H9 (cell line): ENCODE measurements at regions not wholly inside any gene's neighbourhood (a gene's known extent, or its start where the extent isn't known, plus 50 kb on each side); places are given as distances from the start of the nearest gene placed in this dataset.

Experiments
- DNase-seq: peaks from one replicate; pipeline ENCODE4 v3.0.0-alpha.2; 2017
- H2AFZ ChIP-seq: one replicate; pipeline ENCODE4 v1.6.1; 2013; ENCODE audit warnings: mild to moderate bottlenecking, low read length, control low read depth, moderate library complexity
- H2AK5ac ChIP-seq: 2 replicates; pipeline ENCODE4 v1.6.1; 2013; ENCODE audit warnings: low read length, control low read depth, mixed read lengths; ENCODE audit not compliant: insufficient read length
- H2BK120ac ChIP-seq: one replicate; pipeline ENCODE4 v1.6.1; 2013; ENCODE audit warnings: low read depth, mild to moderate bottlenecking, low read length, control low read depth, inconsistent platforms; ENCODE audit not compliant: poor library complexity, severe bottlenecking
- H2BK12ac ChIP-seq: 2 replicates; pipeline ENCODE4 v1.6.1; 2013; ENCODE audit warnings: low read length, control low read depth, mixed read lengths, low read depth; ENCODE audit not compliant: insufficient read length
- H2BK15ac ChIP-seq: 2 replicates; pipeline ENCODE4 v1.6.1; 2013; ENCODE audit warnings: low read depth, low read length, control low read depth
- H2BK20ac ChIP-seq: one replicate; pipeline ENCODE4 v1.6.1; 2013; ENCODE audit warnings: low read depth, mild to moderate bottlenecking, low read length, control low read depth, inconsistent platforms; ENCODE audit not compliant: poor library complexity, severe bottlenecking
- H2BK5ac ChIP-seq: 2 replicates; pipeline ENCODE4 v1.6.1; 2013; ENCODE audit warnings: low read length, control low read depth, mixed read lengths; ENCODE audit not compliant: insufficient read length
- H3K14ac ChIP-seq: 2 replicates; pipeline ENCODE4 v1.6.1; 2013; ENCODE audit warnings: low read length, control low read depth; ENCODE audit not compliant: insufficient read depth
- H3K18ac ChIP-seq: 2 replicates; pipeline ENCODE4 v1.6.1; 2013; ENCODE audit warnings: low read depth, mild to moderate bottlenecking, mixed read lengths, low read length, control low read depth; ENCODE audit not compliant: insufficient read length
- H3K23ac ChIP-seq: 2 replicates; pipeline ENCODE4 v1.6.1; 2013; ENCODE audit warnings: low read length, control low read depth, mixed read lengths, low read depth; ENCODE audit not compliant: insufficient read length
- H3K23me2 ChIP-seq: 2 replicates; pipeline ENCODE4 v1.6.1; 2013; ENCODE audit warnings: low read depth, mild to moderate bottlenecking, mixed read lengths, low read length, control low read depth; ENCODE audit not compliant: insufficient read length, poor library complexity, severe bottlenecking
- H3K27ac ChIP-seq: 2 replicates; pipeline ENCODE4 v1.5.1; 2013; ENCODE audit warnings: low read length, control low read depth, mixed read lengths, low read depth; ENCODE audit not compliant: insufficient read length
- H3K27me3 ChIP-seq: 2 replicates; pipeline ENCODE4 v1.6.1; 2013; ENCODE audit warnings: low read length, control low read depth, inconsistent platforms; ENCODE audit not compliant: insufficient read depth
- H3K4ac ChIP-seq: 2 replicates; pipeline ENCODE4 v1.6.1; 2013; ENCODE audit warnings: low read depth, mild to moderate bottlenecking, control low read depth, inconsistent platforms, low read length, moderate library complexity
- H3K4me1 ChIP-seq: 2 replicates; pipeline ENCODE4 v1.6.1; 2013; ENCODE audit warnings: low read length, control low read depth, inconsistent platforms; ENCODE audit not compliant: insufficient read depth
- H3K4me2 ChIP-seq: 2 replicates; pipeline ENCODE4 v1.6.1; 2013; ENCODE audit warnings: low read length, control low read depth, mixed read lengths; ENCODE audit not compliant: insufficient read length, insufficient read depth
- H3K56ac ChIP-seq: 2 replicates; pipeline ENCODE4 v1.6.1; 2013; ENCODE audit warnings: low read depth, mild to moderate bottlenecking, mixed read lengths, low read length, control low read depth; ENCODE audit not compliant: insufficient read length
- H3K79me1 ChIP-seq: 2 replicates; pipeline ENCODE4 v1.6.1; 2013; ENCODE audit warnings: low read depth, mild to moderate bottlenecking, moderate library complexity, low read length, control low read depth, inconsistent platforms; ENCODE audit not compliant: insufficient read depth, poor library complexity, severe bottlenecking
- H3K79me2 ChIP-seq: 2 replicates; pipeline ENCODE4 v1.6.1; 2013; ENCODE audit warnings: low read length, control low read depth, inconsistent platforms; ENCODE audit not compliant: insufficient read depth
- H3K9ac ChIP-seq: 2 replicates; pipeline ENCODE4 v1.6.1; 2013; ENCODE audit warnings: low read length, control low read depth, mixed read lengths; ENCODE audit not compliant: insufficient read length; ENCODE audit errors: extremely low read depth
- H3K9me3 ChIP-seq: one replicate; pipeline ENCODE4 v1.6.1; 2013; ENCODE audit warnings: low read depth, low read length, inconsistent platforms; ENCODE audit not compliant: control insufficient read depth
- H3T11ph ChIP-seq: one replicate; pipeline ENCODE4 v1.6.1; 2013; ENCODE audit warnings: mild to moderate bottlenecking, low read length, control low read depth, inconsistent platforms
- H4K20me1 ChIP-seq: one replicate; pipeline ENCODE4 v1.6.1; 2013; ENCODE audit not compliant: control insufficient read depth, insufficient read length, insufficient read depth
- H4K5ac ChIP-seq: 2 replicates; pipeline ENCODE4 v1.6.1; 2013; ENCODE audit warnings: low read depth, mild to moderate bottlenecking, mixed read lengths, low read length, control low read depth; ENCODE audit not compliant: insufficient read length
- H4K8ac ChIP-seq: replicated peaks from 2 replicates; pipeline ENCODE4 v1.6.1; 2013; ENCODE audit warnings: low read length, control low read depth, mixed read lengths, low read depth; ENCODE audit not compliant: insufficient read length
- H4K91ac ChIP-seq: 2 replicates; pipeline ENCODE4 v1.6.1; 2013; ENCODE audit warnings: low read depth, mild to moderate bottlenecking, moderate library complexity, mixed read lengths, low read length, control low read depth; ENCODE audit not compliant: insufficient read length
- H3K27ac Mint-ChIP-seq, 3 experiments: 2 replicates in 2 of 3; 3 replicates in 1 of 3; pipeline ENCODE4 v1.8.0; 2020 to 2021; ENCODE audit warnings: mixed read lengths in 3 of 3, mild to moderate bottlenecking in 1 of 3, moderate library complexity in 1 of 3
- H3K27me3 Mint-ChIP-seq: 2 replicates; pipeline ENCODE4 v1.8.0; 2021; ENCODE audit warnings: low read depth, mild to moderate bottlenecking, moderate library complexity, mixed read lengths
- H3K36me3 Mint-ChIP-seq, 3 experiments: 2 replicates in 2 of 3; 3 replicates in 1 of 3; pipeline ENCODE4 v1.8.0; 2020 to 2021; ENCODE audit warnings: low read depth in 3 of 3, mixed read lengths in 3 of 3; ENCODE audit not compliant: insufficient read depth in 1 of 3
- H3K4me1 Mint-ChIP-seq, 2 experiments: 2 replicates each; pipeline ENCODE4 v1.8.0; 2020; ENCODE audit warnings: mixed read lengths in 2 of 2
- H3K4me3 Mint-ChIP-seq, 2 experiments: 2 replicates in 1 of 2; 3 replicates in 1 of 2; pipeline ENCODE4 v1.8.0; 2020 to 2021; ENCODE audit warnings: mild to moderate bottlenecking in 2 of 2, mixed read lengths in 2 of 2, moderate library complexity in 1 of 2
- H3K9me3 Mint-ChIP-seq, 2 experiments: 2 replicates in 1 of 2; 3 replicates in 1 of 2; pipeline ENCODE4 v1.8.0; 2020; ENCODE audit warnings: mild to moderate bottlenecking in 2 of 2, mixed read lengths in 2 of 2, moderate library complexity in 1 of 2
- CTCF ChIP-seq: fragments of 200-600 bp; sonication (generic); conservative IDR thresholded peaks from 3 replicates; pipeline ENCODE4 v1.8.0; 2021; ENCODE audit warnings: antibody characterized with exemption, mild to moderate bottlenecking
- WGBS: extraction: QIAGEN DNeasy Blood & Tissue Kit; methylation state at CpG from one replicate; pipeline ENCODE4 v1.1.7; 2013; ENCODE audit warnings: missing lambda C conversion rate, low lambda C conversion rate, mixed read lengths; ENCODE audit not compliant: insufficient read length; ENCODE audit errors: extremely low coverage; 5-methylcytosine and 5-hydroxymethylcytosine counted together

GRCh38 chr5:54721116-54721515 lies 203.6 kb downstream of the SNX18 start:
- H3K4ac ChIP-seq: no peak overlapping the region
- no peak overlapping the region for H2AFZ ChIP-seq
- Mint-ChIP-seq H3K27ac (no peak overlapping the region), H3K36me3 (peaks cover 0 to 3% (median 0%) of the 10 kb centered on the region in 3 experiments; a peak in 2 of 7 replicates), H3K27me3 (no peaks in the 10 kb centered on the region; the same call in 1 of the 2 replicates), H3K9me3 (peaks cover 0 to 6% of the 10 kb centered on the region in 2 experiments; a peak in 2 of 5 replicates), H3K4me3 (no peak overlapping the region), H3K4me1 (peaks cover 15 to 28% of the 10 kb centered on the region in 2 experiments)
- no peak overlapping the region for H4K91ac ChIP-seq
- no peak overlapping the region for H3K9ac ChIP-seq
- TF ChIP-seq CTCF: no peak
- no peak overlapping the region for H4K8ac ChIP-seq
- H4K5ac ChIP-seq: no peak overlapping the region
- no peaks in the 10 kb centered on the region for H3K79me1 ChIP-seq
- no peak overlapping the region for H3K14ac ChIP-seq
- no CpG with 5 or more reads among the region's 1 CpG for WGBS
- no peak overlapping the region for H3K23ac ChIP-seq
- 0 out of 2 replicates have a peak, but pooled peaks cover 1% of the 10 kb centered on the region for H3K79me2 ChIP-seq
- H2BK15ac ChIP-seq: no peak overlapping the region
- H3K9me3 ChIP-seq: no peaks in the 10 kb centered on the region
- no peaks in the 10 kb centered on the region for H3K27me3 ChIP-seq
- no peak overlapping the region for H2AK5ac ChIP-seq
- no peak overlapping the region for H3K18ac ChIP-seq
- H2BK20ac ChIP-seq: no peak overlapping the region
- H3K4me2 ChIP-seq: no peak overlapping the region
- H4K20me1 ChIP-seq: no peaks in the 10 kb centered on the region
- H3K56ac ChIP-seq: no peak overlapping the region
- no peak overlapping the region for H2BK5ac ChIP-seq
- H2BK120ac ChIP-seq: no peak overlapping the region
- H3K4me1 ChIP-seq: peaks cover 6% of the 10 kb centered on the region; the same call in 1 of the 2 replicates
- H2BK12ac ChIP-seq: no peak overlapping the region
- no peak for DNase-seq
- no peaks in the 10 kb centered on the region for H3K23me2 ChIP-seq
- H3K27ac ChIP-seq: no peak overlapping the region
- H3T11ph ChIP-seq: no peak overlapping the region
